HepG2 (cell line): ENCODE measurements at regions not wholly inside any gene's neighbourhood (a gene's known extent, or its start where the extent isn't known, plus 50 kb on each side); places are given as distances from the start of the nearest gene placed in this dataset.

Experiments used
- ATAC-seq: fragments of 200-7000 bp; cut with Tn5 transposase; 3 replicates; pipeline ENCODE4 v1.9.1; 2020; ENCODE audit warnings: mild to moderate bottlenecking, moderate library complexity
- BruUV-seq: library from RNA; stranded (reverse); fragments of 400-500 nt; replicated peaks from 2 replicates; lab custom pipeline; 2021; lab: Mats Ljungman, UMichigan
- CTCF ChIA-PET: fragments of 300-600 bp; formaldehyde crosslinking; extraction: SDS; loops from one replicate; lab custom pipeline; 2021; ENCODE audit warnings: low total read pairs, inconsistent platforms, low intra/inter-chr PET ratio; lab: Yijun Ruan, JAX
- POLR2A ChIA-PET: fragments of 350-600 bp; sonication (Branson Sonifier 250); formaldehyde crosslinking; loops from one replicate; lab custom pipeline; 2020; ENCODE audit warnings: antibody characterized with exemption, inconsistent platforms; lab: Yijun Ruan, JAX
- DNase-seq: peaks from one replicate; pipeline ENCODE4 v3.0.0-alpha.2; 2015; ENCODE audit warnings: low spot score
- FAIRE-seq: peaks from 3 replicates; lab custom pipeline; 2011; peaks lifted over from hg19 to GRCh38; lab: Jason Lieb, UNC
- H2AFZ ChIP-seq: one replicate; pipeline ENCODE4 v1.6.1; 2011; ENCODE audit warnings: low read length, inconsistent platforms
- H3K27ac ChIP-seq: fragments of 300-600 bp; 3 replicates; pipeline ENCODE4 v1.8.0; 2011; ENCODE audit warnings: mixed run types, mild to moderate bottlenecking, mixed read lengths, low read length, inconsistent platforms; ENCODE audit not compliant: insufficient read depth; ENCODE audit errors: extremely low read length
- H3K27me3 ChIP-seq, 2 experiments: fragments of 200-600 bp in 1 of 2; 2 replicates in 1 of 2; 3 replicates in 1 of 2; pipeline versions ENCODE4 v1.6.0 to v1.8.0; 2011; ENCODE audit warnings: low read length in 2 of 2, mild to moderate bottlenecking in 2 of 2, moderate library complexity in 2 of 2, inconsistent platforms in 1 of 2; ENCODE audit not compliant: insufficient read depth in 2 of 2, control insufficient read depth in 1 of 2
- H3K36me3 ChIP-seq, 2 experiments: fragments of 200-600 bp in 1 of 2; replicated peaks in 1 of 2; 2 replicates in 1 of 2; 3 replicates in 1 of 2; pipeline versions ENCODE4 v1.5.1 to v1.8.0; 2011; ENCODE audit warnings: low read length in 2 of 2, inconsistent platforms in 1 of 2; ENCODE audit not compliant: insufficient read depth in 2 of 2, control insufficient read depth in 1 of 2
- H3K4me1 ChIP-seq: 2 replicates; pipeline ENCODE4 v1.5.1; 2012; ENCODE audit warnings: low read length, inconsistent platforms; ENCODE audit not compliant: insufficient read depth
- H3K4me2 ChIP-seq: 2 replicates; pipeline ENCODE4 v1.6.0; 2011; ENCODE audit warnings: low read depth, low read length, inconsistent platforms
- H3K4me3 ChIP-seq, 3 experiments: fragments of 200-600 bp in 1 of 3; sonication (generic), shearing (Covaris generic) in 1 of 3; replicated peaks in 1 of 3; 2 replicates each; pipeline ENCODE4 v1.5.1; 2011 to 2016; ENCODE audit warnings: low read length in 3 of 3, inconsistent platforms in 2 of 3, low read depth in 2 of 3, mild to moderate bottlenecking in 2 of 3, control low read depth in 1 of 3, mixed read lengths in 1 of 3; ENCODE audit not compliant: insufficient read depth in 1 of 3
- H3K79me2 ChIP-seq: one replicate; pipeline ENCODE4 v1.6.1; 2011; ENCODE audit warnings: low read length, inconsistent platforms; ENCODE audit not compliant: insufficient read depth
- H3K9ac ChIP-seq: 2 replicates; pipeline ENCODE4 v1.6.0; 2011; ENCODE audit warnings: mild to moderate bottlenecking, low read depth, low read length, inconsistent platforms; ENCODE audit not compliant: insufficient read depth
- H3K9me3 ChIP-seq: 2 replicates; pipeline ENCODE4 v1.5.1; 2012; ENCODE audit warnings: mild to moderate bottlenecking, low read length
- H4K20me1 ChIP-seq: 2 replicates; pipeline ENCODE4 v1.6.0; 2011; ENCODE audit warnings: inconsistent platforms, mild to moderate bottlenecking, low read length, moderate library complexity; ENCODE audit not compliant: insufficient read depth
- JARID2 ChIP-seq: sonication (generic); formaldehyde crosslinking; IDR thresholded peaks from 2 replicates; pipeline ENCODE4 v1.8.1; 2023; ENCODE audit warnings: missing genetic modification reagents, inconsistent platforms; ENCODE audit not compliant: insufficient replicate concordance
- KDM1A ChIP-seq: IDR thresholded peaks from 2 replicates; pipeline ENCODE4 v1.6.1; 2016; ENCODE audit warnings: missing compliant biosample characterization
- KDM3A ChIP-seq: IDR thresholded peaks from 2 replicates; pipeline ENCODE4 v1.6.1; 2018; ENCODE audit warnings: low read depth, missing compliant biosample characterization
- LCORL ChIP-seq, 2 experiments: fragments of 450-650 bp in 1 of 2; sonication (generic) in 1 of 2; formaldehyde crosslinking in 1 of 2; IDR thresholded peaks; 2 replicates each; pipeline versions ENCODE4 v1.5.0 to v1.6.1; 2017 to 2020; ENCODE audit warnings: antibody characterized with exemption in 1 of 2, missing genetic modification reagents in 1 of 2
- MBD4 ChIP-seq: IDR thresholded peaks from 2 replicates; pipeline ENCODE4 v1.6.1; 2012; ENCODE audit warnings: low read length, inconsistent platforms, borderline replicate concordance
- POLR2A ChIP-seq, 2 experiments: IDR thresholded peaks; 2 replicates each; pipeline ENCODE4 v1.6.1; 2011; ENCODE audit warnings: low read depth in 2 of 2, low read length in 2 of 2, mild to moderate bottlenecking in 1 of 2, moderate library complexity in 1 of 2; ENCODE audit not compliant: insufficient read depth in 1 of 2
- RAD51 ChIP-seq: fragments of 450-650 bp; IDR thresholded peaks from 2 replicates; pipeline ENCODE4 v1.6.1; 2016; ENCODE audit warnings: borderline replicate concordance
- SIX1 ChIP-seq: sonication (generic); formaldehyde crosslinking; IDR thresholded peaks from 2 replicates; pipeline ENCODE4 v1.4.0; 2020; ENCODE audit warnings: missing genetic modification reagents, borderline replicate concordance
- SNAPC5 ChIP-seq: sonication (generic); formaldehyde crosslinking; IDR thresholded peaks from 2 replicates; pipeline ENCODE4 v1.8.1; 2023; ENCODE audit warnings: mild to moderate bottlenecking, missing genetic modification reagents, borderline replicate concordance
- SNRNP70 ChIP-seq: fragments of 200-400 bp; formaldehyde crosslinking; IDR thresholded peaks from 2 replicates; pipeline ENCODE4 v1.6.1; 2017; ENCODE audit warnings: mild to moderate bottlenecking, low read depth, low read length, moderate library complexity
- SOX13 ChIP-seq, 3 experiments: fragments of 450-650 bp in 1 of 3; sonication (generic) in 1 of 3; formaldehyde crosslinking in 1 of 3; IDR thresholded peaks in 2 of 3; conservative IDR thresholded peaks in 1 of 3; 2 replicates each; pipeline versions ENCODE4 v1.5.0 to v1.6.1; 2016 to 2020; ENCODE audit warnings: antibody characterized with exemption in 1 of 3, mild to moderate bottlenecking in 1 of 3, missing compliant biosample characterization in 1 of 3, missing genetic modification reagents in 1 of 3, moderate library complexity in 1 of 3
- ZNF280D ChIP-seq: sonication (generic); formaldehyde crosslinking; IDR thresholded peaks from 2 replicates; pipeline ENCODE4 v1.5.1; 2020; ENCODE audit warnings: mild to moderate bottlenecking, missing genetic modification reagents
- ZNF362 ChIP-seq: sonication (generic); formaldehyde crosslinking; IDR thresholded peaks from 2 replicates; pipeline ENCODE4 v1.4.0; 2020; ENCODE audit warnings: missing genetic modification reagents, mild to moderate bottlenecking, borderline replicate concordance
- ZNF44 ChIP-seq: sonication (generic); formaldehyde crosslinking; IDR thresholded peaks from 2 replicates; pipeline ENCODE4 v1.5.1; 2020; ENCODE audit warnings: mild to moderate bottlenecking, missing genetic modification reagents
- ZNF546 ChIP-seq: sonication (generic); formaldehyde crosslinking; conservative IDR thresholded peaks from 2 replicates; pipeline ENCODE4 v1.8.1; 2023; ENCODE audit warnings: mild to moderate bottlenecking, missing genetic modification reagents
- ZNF598 ChIP-seq: sonication (generic); formaldehyde crosslinking; IDR thresholded peaks from 2 replicates; pipeline ENCODE4 v1.5.1; 2020; ENCODE audit warnings: mild to moderate bottlenecking, missing genetic modification reagents, borderline replicate concordance
- ZNF768 ChIP-seq: sonication (generic); formaldehyde crosslinking; IDR thresholded peaks from 2 replicates; pipeline ENCODE4 v1.4.0; 2020; ENCODE audit warnings: missing genetic modification reagents
- WGBS: methylation state at CpG from one replicate; pipeline ENCODE4 v1.1.6; 2017; ENCODE audit warnings: low lambda C conversion rate; 5-methylcytosine and 5-hydroxymethylcytosine counted together
- in situ Hi-C: cut with HindIII; loops from 2 replicates; pipeline ENCODE4 v1.10.0; 2017; ENCODE audit warnings: low pct_unique_long_range_greater_than_20kb; ENCODE audit not compliant: extremely low pct_ligation_motif_present
- intact Hi-C: fragments of 100-400 bp; cut with micrococcal nuclease; formaldehyde crosslinking; loops from one replicate; pipeline ENCODE4 v1.10.0; 2022; ENCODE audit not compliant: unreplicated experiment
- TF ChIP-seq, protein P1 (sequence below): sonication (generic); formaldehyde crosslinking; IDR thresholded peaks from 2 replicates; pipeline ENCODE4 v1.8.0; 2022; ENCODE audit warnings: missing genetic modification reagents, mild to moderate bottlenecking, inconsistent platforms, borderline replicate concordance

- TF ChIP-seq RAD51 (peak; percentile 74; the same call in 1 of the 2 replicates), ZNF598 (CRISPR knock-in tag) (0 out of 2 replicates have a peak, but pooled peaks have one; percentile 53)
Measured at GRCh38 chr14:54048311-54048710, 91.7 kb upstream of the BMP4 start (continued).

GRCh38 chr14:54048736-54049135 is 92.1 kb upstream of the BMP4 start:
- Histone ChIP-seq H3K4me2 (peak overlapping the region; percentile 64), H3K4me3 (no peak overlapping the region; a peak in 1 of 6 replicates), H3K27me3 (no peaks in the 10 kb centered on the region), H4K20me1 (no peaks in the 10 kb centered on the region), H3K9me3 (no peaks in the 10 kb centered on the region), H3K79me2 (no peaks in the 10 kb centered on the region), H2AFZ (no peak overlapping the region), H3K9ac (no peak overlapping the region), H3K36me3 (no peaks in the 10 kb centered on the region), H3K4me1 (peaks cover 63% of the 10 kb centered on the region), H3K27ac (peak overlapping the region; percentile 79)
- ATAC-seq (peak; percentile 70), DNase-seq (peak; percentile 92), FAIRE-seq (peak; percentile 71)
- in situ Hi-C loops (no loop called here), intact Hi-C loops (loop anchor here (1.0 to 5.0 kb wide), 5 partner anchors 60 to 511 kb away; partner anchors contain the start of gene BMP4)
- BruUV-seq = no TSS peak
- WGBS = 4% methylated on average over 5 of the region's 5 CpGs
- ChIA-PET CTCF (no interaction called here), POLR2A (interaction anchor here (0.7 to 2.6 kb wide), 16 partner anchors 58 to 450 kb away, joined by 3 to 26 read pairs (median 4); partner anchors contain the start of gene BMP4)
- TF ChIP-seq ZNF546 = no peak
- no peak for TF ChIP-seq ZNF280D (CRISPR knock-in tag)
- no peak for TF ChIP-seq SOX13 (IDR thresholded peaks at IDR 0.05)
- peak in 1 of 2 experiments; percentile 54; a peak in 1 of 4 replicates for TF ChIP-seq SOX13 (CRISPR knock-in tag; conservative IDR thresholded peaks at IDR 0.05 in 1 of 2, IDR thresholded peaks at IDR 0.05 in 1 of 2)
- no peak for TF ChIP-seq POLR2A (IDR thresholded peaks at IDR 0.05; ENCODE audit: insufficient read depth in 1 of 2, low read depth in 2 of 2, low read length in 2 of 2)
- peak; percentile 86 for TF ChIP-seq ZNF362 (CRISPR knock-in tag)
- peak; percentile 97 for TF ChIP-seq SIX1 (CRISPR knock-in tag)
- TF ChIP-seq JARID2 (CRISPR knock-in tag) = no peak
- no peak for TF ChIP-seq ZNF768 (CRISPR knock-in tag)
- no peak for TF ChIP-seq KDM3A
- 0 out of 2 replicates have a peak, but pooled peaks have one; percentile 3 for TF ChIP-seq KDM1A (CRISPR knock-in tag)
- no peak for TF ChIP-seq LCORL (IDR thresholded peaks at IDR 0.05)
- TF ChIP-seq LCORL (CRISPR knock-in tag; IDR thresholded peaks at IDR 0.05) = 0 out of 2 replicates have a peak, but pooled peaks have one; percentile 4
- TF ChIP-seq SNRNP70 = no peak
- no peak for TF ChIP-seq SNAPC5 (CRISPR knock-in tag)
- TF ChIP-seq MBD4 = peak; percentile 36; the same call in 1 of the 2 replicates
- TF ChIP-seq, protein P1, sequence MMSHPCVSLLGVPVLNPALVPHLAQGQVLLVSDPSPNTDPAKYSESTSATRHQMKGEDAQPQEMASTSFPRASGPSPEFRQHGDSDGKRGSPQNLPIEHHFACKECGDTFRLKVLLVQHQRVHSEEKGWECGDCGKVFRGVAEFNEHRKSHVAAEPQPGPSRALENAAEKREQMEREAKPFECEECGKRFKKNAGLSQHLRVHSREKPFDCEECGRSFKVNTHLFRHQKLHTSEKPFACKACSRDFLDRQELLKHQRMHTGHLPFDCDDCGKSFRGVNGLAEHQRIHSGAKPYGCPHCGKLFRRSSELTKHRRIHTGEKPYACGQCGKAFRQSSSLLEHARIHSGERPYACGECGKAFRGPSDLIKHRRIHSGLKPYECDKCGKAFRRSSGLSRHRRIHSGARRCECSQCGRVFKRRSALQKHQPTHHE (CRISPR knock-in tag) = no peak
- TF ChIP-seq ZNF44 (CRISPR knock-in tag) = no peak
